Fibroblast of peridontal ligament (primary cell): ENCODE measurements at regions not wholly inside any gene's neighbourhood (a gene's known extent, or its start where the extent isn't known, plus 50 kb on each side); places are given as distances from the start of the nearest gene placed in this dataset.

Experiments used
- DNase-seq: peaks from one replicate; pipeline ENCODE4 v3.0.0-alpha.2; 2010; ENCODE audit errors: extremely low read depth

- no peak for DNase-seq
These were observed 1539.7 kb upstream of the ACVR2A start for GRCh38 chr2:146305164-146305563.

- DNase-seq = no peak
These were observed 1543.5 kb upstream of the ACVR2A start for GRCh38 chr2:146301287-146301686.

GRCh38 chr2:146295080-146295670, 1549.7 kb upstream of the ACVR2A start:
- peak; percentile 19 for DNase-seq

- DNase-seq = peak; percentile 30
These were observed 1557.5 kb upstream of the ACVR2A start for GRCh38 chr2:146287281-146287680.

- no peak for DNase-seq
These were observed 1565.9 kb upstream of the ACVR2A start for GRCh38 chr2:146278881-146279280.

GRCh38 chr2:146271131-146271831, 1573.5 kb upstream of the ACVR2A start:
- peak; percentile 18 for DNase-seq

GRCh38 chr2:146270618-146271017, 1574.2 kb upstream of the ACVR2A start:
- DNase-seq = no peak

- DNase-seq = peak; percentile 48
These were observed 1577.7 kb upstream of the ACVR2A start for GRCh38 chr2:146267093-146267492.

- no peak for DNase-seq
These were observed 1579.2 kb upstream of the ACVR2A start for GRCh38 chr2:146265656-146266055.

GRCh38 chr2:146262606-146263005, 1582.2 kb upstream of the ACVR2A start:
- no peak for DNase-seq

GRCh38 chr2:146260551-146260950, 1584.3 kb upstream of the ACVR2A start:
- DNase-seq = no peak

- no peak for DNase-seq
These were observed 1585.0 kb upstream of the ACVR2A start for GRCh38 chr2:146259816-146260215.

- DNase-seq = no peak
These were observed 1586.8 kb upstream of the ACVR2A start for GRCh38 chr2:146258071-146258470.

- DNase-seq = no peak
These were observed 1592.7 kb upstream of the ACVR2A start for GRCh38 chr2:146252119-146252518.

- DNase-seq = no peak
These were observed 1593.5 kb upstream of the ACVR2A start for GRCh38 chr2:146251328-146251727.

- DNase-seq = no peak
These were observed 1597.9 kb upstream of the ACVR2A start for GRCh38 chr2:146246736-146247523.

- DNase-seq = peak; percentile 72
These were observed 1598.7 kb upstream of the ACVR2A start for GRCh38 chr2:146246002-146246735.

GRCh38 chr2:146244830-146245229, 1600.0 kb upstream of the ACVR2A start:
- DNase-seq = no peak

GRCh38 chr2:146244131-146244530, 1600.7 kb upstream of the ACVR2A start:
- DNase-seq = no peak

- DNase-seq = no peak
These were observed 1603.8 kb upstream of the ACVR2A start for GRCh38 chr2:146241023-146241422.

GRCh38 chr2:146240391-146240790, 1604.4 kb upstream of the ACVR2A start:
- DNase-seq = peak; percentile 18
